NCI-H1694 (cell line): ENCODE measurements at regions not wholly inside any gene's neighbourhood (a gene's known extent, or its start where the extent isn't known, plus 50 kb on each side); places are given as distances from the start of the nearest gene placed in this dataset.

Source experiments
- DNase-seq: peaks from one replicate; lab custom pipeline; 2025; lab: John Stamatoyannopoulos, UW

DNA sequence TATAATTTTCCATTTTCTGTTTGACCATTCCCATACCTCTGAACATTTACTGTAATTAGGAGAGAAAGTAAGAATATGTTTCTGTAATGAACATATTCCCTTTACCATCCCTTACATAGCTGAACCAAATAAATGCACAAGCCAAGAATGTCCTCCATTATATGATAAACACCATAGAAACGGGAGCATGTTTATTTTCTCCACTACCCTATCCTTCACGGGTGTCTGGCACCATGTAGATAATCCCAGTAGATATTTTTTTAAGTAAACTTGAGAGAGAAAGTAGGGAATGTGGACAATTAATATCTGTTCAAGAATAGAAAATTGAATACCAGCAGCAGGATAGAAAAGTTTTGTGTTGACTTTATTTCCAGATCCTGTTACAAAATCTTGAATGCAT is 928.4 kb downstream of the EFNB2 start:
- no peak for DNase-seq

DNA sequence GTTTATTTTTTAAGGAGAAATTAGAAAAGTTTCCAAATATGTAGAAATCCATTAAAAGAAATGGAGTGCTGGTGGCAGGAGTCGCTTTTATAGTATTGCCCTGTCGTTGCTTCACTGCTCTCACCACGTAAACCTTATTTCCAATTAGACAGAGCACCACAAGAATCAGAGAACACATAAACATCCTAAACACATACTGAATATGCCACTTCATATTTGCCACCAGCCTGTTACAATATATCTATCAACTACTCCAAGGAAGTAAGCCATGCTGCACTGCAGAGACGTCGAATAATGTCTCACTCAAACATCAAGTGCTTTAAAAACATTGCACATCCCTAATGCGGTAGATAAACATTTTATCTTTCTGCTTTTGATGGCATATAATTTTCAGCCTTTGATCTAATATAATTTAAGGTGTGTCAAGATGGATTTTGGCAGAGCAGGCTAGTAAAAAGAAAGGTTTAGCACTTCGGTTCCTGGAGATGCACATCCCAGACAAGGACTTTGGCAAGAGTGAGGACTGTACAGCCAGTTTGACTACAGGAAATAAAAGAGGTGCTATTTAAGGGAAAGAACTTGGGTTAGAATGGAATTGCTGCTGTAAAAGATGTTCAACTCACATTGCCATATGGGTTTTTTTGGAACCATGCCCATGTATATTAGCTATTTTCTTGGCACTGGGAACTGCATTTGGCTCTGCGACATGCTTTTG is 932.3 kb downstream of the EFNB2 start:
- DNase-seq = peak; percentile 94

DNA sequence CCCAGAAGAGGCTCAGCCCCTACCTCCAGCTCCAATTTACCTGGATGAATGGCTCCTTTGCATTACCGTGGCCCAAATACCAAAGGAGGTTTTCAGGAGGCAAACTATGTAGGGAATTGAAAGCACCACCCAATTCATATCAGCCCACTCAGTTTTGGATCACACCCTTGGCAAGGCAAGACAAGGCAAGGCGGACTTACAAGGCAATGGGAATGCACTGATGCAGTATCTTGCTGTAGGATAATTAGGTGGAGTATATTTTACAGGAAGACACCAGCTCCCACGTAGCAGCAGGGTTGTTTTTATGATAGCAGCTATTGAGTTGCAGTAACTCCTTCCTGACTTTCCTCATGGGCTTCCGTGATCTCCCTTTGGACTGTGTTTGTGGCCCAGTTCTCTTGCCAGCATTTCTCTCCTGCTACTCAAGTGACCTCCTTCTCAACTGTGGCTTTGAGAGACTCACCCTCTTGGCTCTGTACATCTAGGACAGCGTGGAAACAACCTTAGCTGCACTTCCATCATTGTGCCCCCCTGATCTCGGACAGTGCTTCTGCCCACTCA is 935.9 kb downstream of the EFNB2 start:
- no peak for DNase-seq

DNA sequence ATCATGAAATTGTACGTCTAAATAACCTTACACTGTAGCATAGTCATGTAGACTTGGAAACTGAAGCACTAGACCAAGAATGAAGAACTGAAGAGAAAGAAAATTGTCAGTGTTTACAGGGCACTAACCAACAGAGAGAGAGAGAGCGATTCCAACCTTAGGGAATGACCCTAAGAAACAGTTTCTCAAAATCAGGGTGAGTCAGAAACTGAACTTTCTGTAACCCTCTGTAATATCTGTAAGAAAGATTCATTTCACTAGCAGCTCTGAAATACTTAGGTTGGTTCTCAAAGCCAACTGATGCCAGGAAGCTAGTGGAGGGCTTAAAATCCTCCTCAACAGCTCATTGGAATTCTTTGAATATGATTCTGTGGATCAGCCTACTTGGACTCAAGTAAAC is 936.9 kb downstream of the EFNB2 start:
- DNase-seq = no peak

DNA sequence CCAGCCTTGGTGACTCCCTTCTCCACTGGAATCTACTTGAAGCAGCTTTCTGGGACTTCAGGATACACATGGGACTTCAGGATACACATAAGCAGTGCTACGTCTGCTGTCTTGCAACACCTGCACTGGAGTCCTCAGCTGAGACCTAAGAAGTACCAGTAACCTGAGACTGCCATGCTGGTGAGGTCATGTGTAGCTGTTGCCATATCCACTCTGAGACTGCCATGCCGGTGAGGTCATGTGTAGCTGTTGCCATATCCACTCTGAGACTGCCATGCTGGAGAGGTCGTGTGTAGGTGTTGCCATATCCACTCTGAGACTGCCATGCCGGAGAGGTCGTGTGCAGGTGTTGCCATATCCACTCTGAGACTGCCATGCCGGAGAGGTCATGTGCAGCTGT is 937.9 kb downstream of the EFNB2 start:
- no peak for DNase-seq

DNA sequence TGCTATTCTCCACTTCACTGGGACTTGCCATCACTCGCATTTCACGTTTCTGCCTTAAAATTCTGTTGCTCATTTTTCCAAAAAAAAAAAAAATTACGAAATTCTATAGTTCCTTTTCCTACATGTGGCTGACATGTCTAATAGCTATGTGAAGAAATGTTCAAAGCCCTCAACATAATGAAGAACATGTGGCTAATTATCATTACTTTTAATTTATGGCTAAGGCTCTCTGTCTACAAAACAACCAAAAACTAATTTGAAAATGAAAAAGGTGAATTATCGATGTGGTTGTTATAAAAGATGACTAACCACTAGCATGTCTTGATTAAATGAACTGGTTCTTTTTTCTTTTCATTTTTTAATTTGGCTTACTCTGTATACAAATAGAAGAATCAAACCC is 940.0 kb downstream of the EFNB2 start:
- DNase-seq = no peak

DNA sequence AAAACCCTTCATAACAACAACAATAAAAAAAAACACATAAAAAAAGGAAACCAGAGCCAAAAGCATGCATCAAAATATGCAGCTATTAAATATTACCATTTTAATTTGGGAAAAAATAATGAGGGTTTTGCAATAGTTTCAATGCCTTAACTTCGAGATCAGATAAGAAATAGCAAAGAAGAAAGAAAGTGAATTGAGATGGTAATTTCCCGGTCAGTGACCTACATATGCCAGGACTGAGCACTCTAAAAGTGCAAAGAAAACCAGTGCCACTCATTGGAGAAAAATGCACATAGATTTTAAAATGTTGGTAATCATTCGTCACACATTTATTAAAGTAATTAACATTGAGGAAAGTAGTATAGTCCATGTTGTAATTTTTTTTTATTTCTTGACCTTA is 944.2 kb downstream of the EFNB2 start:
- DNase-seq = no peak

DNA sequence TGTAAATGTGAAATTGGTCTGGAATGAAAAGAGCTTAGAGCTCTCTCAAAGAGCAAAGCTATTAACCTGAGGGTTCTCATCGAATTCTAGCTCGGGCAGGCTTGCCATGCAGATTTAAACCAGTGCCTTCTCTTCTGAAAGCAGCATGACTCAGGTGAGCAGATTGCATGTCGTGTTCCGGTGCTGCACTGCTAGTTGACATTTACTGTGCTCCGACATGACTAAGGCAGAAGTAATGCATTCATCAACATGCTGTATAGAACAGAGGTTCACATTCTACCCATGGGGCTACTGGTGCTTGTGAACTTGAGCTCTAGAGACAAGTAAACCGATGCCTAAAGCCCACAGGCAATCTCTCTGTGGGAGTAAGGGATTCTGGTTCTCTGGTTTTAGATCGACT is 947.7 kb downstream of the EFNB2 start:
- no peak for DNase-seq

DNA sequence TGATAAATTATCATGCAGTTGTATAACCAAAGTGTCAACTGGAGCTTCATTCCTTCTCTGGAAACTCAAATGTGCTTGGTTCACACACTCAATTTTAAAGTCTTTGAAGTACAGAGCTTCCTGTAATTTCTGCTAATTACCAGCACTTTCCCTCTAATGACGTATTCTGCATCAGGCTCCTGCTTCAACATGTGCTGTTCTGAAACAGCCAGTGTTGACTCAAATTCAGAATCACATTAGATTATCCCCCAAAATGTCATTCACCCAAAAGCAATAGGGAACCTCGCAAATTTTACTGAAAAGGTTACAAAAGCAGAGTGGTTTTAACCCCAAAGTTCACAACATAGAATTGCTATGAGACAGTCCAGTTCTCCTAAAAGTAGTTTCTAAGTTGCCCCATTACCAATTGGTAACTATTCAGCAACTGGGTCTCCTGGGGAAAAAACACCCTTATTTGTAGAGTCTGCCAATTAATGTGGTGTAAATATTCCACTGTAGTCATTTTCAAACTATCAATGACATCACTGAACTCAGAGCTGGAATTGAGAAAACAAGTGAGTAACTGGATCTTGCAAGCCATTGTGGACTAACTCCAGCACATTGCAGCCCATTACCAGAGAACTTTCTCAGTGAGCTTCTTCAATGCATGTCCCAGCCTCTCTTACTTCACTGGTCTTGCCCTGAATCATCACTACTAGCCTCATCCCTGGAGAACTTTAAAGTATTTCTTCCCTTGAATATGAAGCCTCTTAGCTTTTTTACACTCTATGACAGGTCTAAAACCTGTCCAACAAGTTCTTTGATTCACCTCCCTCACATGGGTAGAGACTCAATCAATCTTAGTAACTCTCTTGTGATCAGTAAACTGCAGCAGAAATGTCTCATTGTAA is 955.4 kb downstream of the EFNB2 start:
- no peak for DNase-seq

DNA sequence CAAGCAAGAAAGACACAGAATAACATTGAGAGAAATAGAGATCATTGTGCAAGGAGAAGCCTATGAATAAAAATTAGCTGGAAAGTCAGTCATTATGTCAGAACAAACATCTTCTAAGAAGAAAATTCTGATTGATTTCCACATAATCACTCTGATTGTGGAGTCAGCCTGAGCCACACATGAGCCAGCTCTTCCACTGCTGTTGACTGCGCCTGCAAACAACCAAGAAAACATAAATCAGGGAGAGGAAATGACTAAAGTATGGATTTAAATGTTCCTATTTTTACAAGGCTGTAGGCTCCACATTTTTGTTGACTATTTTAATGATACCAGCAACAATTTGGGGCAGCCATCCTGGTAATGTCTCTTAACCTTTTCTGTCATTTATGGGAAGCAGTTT is 962.3 kb downstream of the EFNB2 start:
- DNase-seq = no peak

DNA sequence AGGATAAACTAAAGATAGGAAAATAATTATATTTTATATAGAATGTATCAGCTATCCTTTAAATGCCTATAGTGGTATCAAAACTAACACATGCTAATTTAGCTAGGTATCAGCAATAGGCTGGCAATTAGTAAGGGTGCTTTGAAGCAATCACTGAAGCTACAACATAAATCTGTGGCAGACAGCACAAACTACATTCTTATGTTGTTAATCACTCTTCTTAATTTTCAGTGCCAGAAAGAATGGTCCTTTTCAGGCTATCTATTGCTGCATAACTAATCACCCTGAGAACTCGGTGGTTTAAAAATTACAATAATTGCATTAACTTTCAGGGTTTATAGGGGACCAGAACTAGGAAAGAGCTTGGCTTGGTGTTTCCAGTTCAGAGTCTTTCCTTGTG is 963.1 kb downstream of the EFNB2 start:
- no peak for DNase-seq

DNA sequence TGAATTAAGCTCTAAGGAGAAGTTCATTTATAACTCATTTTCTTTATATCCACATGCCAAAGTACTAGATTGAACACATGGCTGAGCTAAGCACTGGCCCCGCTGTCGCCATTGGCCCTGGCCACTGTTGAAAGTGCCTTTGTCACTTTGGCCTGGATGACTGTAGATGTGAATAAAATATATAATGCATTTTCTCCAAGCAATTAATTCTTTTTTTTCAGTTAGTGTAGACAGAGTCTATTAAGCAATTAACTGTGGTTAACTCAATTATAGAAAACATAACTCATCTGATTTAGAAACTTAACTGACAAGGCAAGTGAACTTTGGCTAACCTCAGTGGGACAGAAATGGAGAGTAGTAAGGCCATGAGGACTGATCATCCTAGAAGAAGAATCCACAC is 965.6 kb downstream of the EFNB2 start:
- no peak for DNase-seq

DNA sequence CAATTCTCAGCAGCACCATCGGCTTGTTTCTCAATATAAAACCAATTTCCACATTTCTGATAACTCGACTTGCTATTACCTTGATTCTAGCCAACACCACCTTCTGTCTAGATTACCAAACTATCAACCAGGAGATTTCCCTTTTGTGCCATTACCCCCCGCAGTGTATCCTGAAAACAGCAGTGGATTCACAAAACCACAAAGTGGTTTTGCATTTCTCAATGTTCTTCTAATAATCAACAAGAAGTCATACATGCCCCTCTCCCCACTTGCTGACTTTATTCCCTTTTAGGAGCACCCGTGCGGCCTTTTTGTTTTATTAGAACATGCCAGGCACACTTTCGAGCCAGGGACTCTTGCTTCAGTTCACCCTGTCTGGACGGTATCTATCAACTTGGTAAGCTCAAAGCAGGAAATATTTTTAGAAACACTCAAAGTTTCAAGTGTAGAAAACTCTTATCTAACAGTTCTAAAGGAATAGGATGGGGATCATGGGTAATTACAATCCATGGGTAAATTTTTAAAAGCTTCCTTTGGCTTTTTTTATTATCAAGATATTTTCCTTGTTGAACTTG is 967.4 kb downstream of the EFNB2 start:
- DNase-seq = no peak

DNA sequence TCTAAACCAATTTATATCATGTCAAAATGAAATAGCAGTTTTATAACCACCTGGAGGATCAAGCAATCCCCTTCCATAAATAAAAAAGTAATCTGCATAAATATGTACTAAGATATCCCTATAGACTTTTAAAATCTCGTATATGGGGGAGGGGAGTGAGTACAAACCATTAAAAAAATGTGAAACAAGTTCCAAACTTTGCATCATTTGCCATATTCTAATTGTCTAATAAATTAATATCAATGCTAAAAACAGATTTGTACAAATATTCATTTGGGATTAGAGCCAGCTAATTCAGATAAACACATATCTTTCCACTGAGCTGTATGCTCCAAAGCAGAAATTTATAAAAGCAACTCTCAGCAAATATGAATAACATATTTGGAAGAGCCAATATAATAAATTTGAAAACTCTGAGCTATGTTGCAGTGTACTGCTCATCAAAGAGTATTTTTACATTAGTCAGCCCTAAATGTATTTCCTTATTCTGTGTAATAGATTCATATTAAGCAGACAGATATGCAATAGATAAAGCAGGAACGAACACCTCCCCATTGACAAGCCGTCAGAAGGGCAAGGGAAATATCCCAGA is 970.2 kb downstream of the EFNB2 start:
- no peak for DNase-seq

DNA sequence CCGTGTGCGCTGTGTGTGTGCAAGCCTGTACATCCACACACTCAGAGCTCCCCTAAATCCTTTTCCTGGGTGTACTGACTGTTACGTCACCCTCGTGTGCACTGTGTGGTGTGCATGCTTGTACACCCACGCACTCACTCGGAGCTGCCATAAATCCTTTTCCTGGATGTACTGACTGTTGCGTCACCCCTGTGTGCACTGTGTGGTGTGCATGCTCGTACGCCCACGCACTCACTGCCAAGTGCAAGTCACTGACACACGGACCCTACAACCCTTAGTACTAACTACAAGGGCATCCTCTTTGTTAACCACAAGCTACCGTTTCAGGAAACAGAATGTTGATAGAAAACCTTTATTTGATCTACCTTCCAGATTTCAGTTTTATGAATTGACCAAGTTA is 983.4 kb downstream of the EFNB2 start:
- no peak for DNase-seq

DNA sequence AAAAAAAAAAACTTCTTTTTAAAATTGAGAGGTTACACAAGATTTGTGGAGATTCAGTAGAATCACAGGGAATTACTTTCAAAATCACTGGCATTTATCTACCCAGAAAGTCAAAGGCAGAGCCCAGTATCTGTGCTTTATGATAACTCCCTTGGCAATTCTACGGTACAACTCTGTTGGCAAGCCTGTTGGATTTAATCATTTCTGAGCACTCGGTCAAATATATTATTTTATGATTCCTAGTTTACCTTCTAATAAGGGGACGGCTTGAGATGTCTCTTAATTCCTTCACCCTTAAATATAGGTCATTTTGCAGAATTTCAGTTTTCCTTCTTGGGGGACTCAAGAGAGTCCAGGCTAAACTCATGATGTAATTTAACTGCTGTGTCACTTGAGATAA is 987.6 kb downstream of the EFNB2 start:
- no peak for DNase-seq

DNA sequence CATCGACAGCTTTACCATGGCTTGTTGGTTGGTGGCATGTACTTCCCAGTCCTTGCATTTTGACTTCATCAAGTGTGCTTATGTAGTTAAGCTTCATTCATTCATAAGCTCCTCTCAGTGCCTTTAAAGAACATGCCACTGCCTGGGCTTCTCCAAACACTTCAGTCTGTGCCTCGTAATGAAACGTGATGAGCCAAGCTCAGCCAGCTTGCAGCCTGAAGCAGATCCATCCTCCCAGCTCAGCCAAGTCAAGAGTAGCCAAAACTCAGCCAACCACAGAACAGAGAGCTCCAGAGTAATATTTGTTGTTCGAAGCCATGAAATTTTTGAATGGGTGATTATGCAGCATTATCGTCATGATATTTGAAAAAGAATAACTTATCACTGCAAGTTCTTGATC is 989.7 kb downstream of the EFNB2 start:
- DNase-seq = no peak

DNA sequence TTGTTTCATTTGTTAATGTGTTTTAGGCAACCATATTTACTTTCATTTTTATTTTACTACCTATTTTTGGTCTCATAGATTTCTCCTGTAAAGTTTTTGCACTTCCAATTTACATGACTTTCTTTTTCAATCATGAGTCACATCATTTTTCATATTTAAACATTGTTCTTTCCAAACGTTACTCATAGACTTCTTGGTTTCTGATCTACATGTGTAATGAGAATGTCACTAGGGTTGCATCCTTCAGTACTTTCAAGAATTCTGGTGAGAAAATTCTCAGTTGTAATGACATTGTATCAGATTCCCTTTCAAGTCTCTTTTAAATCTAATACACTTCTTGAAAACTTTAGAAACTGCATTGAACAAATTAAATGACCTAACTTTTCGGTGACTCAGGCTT is 991.7 kb downstream of the EFNB2 start:
- no peak for DNase-seq

DNA sequence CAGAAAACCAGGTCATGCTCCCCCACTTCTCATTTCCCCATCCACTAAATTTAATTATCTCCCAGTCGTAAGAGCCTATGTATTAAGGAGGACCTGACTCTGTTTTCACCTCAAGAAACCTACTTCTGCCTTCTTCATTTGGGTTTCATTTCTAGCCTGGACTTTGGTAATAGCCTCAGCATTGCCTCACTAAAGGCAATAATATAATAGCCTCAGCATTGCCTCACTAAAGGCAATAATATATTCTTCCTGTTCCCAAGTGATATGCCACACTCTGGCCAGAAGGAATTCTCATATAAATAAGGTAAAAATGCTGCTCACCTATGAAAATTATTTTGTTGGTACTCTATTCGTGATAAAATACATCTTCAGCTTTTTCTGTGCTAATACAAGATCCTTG is 993.9 kb downstream of the EFNB2 start:
- DNase-seq = no peak

DNA sequence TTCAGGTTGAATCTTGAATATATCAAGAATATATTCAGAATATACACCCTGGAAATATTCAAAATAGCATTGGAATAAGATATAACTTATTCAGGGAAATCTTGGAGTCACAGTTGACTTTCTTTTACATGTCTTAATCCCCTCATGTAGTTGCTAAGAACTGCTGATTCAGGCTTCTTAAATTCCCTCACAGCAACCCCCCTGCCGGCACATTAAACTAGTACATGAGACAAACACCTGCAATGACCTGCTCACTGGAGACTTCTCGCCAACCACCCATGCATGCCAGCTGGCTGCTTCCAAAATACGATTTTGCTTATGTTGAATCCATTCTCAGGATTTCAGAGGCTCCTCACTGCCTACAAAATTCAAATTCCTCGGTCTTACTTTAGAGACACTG is 997.1 kb downstream of the EFNB2 start:
- no peak for DNase-seq

DNA sequence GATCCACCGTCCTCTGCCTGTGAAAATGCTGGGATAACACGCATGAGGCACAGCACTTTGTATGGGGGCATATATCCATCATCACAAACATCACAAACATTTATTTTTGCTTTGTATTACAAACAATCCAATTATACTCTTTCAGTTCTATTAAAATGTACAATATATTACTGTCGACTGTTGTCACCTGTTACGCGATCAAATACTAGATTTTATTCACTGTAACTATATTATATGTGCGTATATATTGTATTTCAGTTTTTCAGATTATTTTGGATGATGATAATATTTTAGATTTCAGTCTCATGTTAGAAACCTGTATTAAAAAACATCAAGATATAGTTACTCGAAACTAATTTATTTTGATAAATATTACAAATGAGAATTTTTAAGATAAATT is 998.3 kb downstream of the EFNB2 start:
- no peak for DNase-seq

DNA sequence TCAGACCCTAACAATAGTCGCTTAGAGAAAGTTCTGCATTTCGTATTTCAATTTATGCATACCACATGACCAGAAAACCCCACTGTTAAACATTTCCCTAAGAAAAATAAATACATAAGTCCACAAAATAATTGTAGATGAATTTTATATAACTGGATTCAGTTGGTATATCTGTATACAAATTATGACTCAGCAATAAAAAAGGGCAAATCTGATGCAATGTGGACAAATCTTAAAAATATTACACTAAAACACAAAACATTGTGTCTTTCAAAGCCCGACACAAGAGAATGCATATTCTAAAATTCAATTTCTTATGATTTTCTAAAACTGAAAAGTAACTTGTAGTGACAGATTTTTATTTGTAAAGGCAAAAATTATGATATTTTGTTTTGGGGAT is 1005.0 kb downstream of the EFNB2 start:
- no peak for DNase-seq

DNA sequence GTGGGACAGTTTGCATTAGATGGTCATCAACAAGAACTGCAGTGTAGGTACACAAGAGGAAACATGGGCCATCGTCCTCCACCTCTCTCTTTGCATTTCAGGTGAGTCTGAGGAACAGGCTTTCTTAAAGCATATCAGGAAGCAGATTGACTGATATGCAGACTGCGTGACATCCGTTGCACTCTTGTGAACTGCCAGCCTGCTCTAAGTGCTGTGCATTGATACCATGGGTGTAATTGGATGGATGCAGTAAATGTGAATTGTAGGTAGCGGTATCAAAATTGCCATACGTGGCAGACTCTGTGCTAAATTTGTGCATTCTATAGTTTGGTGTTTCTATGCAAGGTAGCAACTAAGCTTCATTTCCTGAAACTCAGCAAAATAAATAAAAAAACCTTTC is 1008.3 kb downstream of the EFNB2 start:
- DNase-seq = no peak
